GM18867 (cell line): ENCODE measurements at regions not wholly inside any gene's neighbourhood (a gene's known extent, or its start where the extent isn't known, plus 50 kb on each side); places are given as distances from the start of the nearest gene placed in this dataset.
"Not testable (repeated sequence)": the region's sequence is repeated elsewhere in the genome, so short reads cannot be mapped to it uniquely, and the experiment has no call there.

Experiments
- ATAC-seq: cut with Tn5 transposase; IDR thresholded peaks from one replicate; pipeline ENCODE4 v1.9.1; 2021; ENCODE audit warnings: mild to moderate bottlenecking, moderate library complexity; ENCODE audit not compliant: unreplicated experiment

GRCh38 chr7:25069900-25070443 is 55.1 kb downstream of the CYCS start:
- ATAC-seq, result no peak

GRCh38 chr7:25068502-25069213 is 56.4 kb downstream of the CYCS start:
- ATAC-seq, result no peak

- ATAC-seq, result no peak
Measured at GRCh38 chr7:25067726-25068501, 57.1 kb downstream of the CYCS start.

DNA sequence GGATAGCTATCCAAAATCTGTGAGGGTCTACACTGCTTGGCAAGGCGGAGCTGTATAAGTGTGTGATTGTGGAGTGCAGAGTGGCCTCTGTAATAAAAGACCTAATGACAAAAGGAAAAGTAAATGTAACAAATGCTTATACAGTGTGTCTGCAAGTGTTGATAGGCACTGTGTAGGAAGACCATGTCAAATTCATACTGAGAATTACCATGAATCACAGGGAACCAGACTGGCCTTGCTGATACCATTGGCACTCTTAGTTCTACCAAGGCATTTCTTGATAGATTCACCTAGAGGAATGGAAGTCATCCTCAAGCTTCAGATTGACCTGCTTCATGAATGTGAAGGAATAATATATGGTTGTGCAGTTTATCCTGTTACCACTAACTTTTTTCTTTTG is 58.8 kb downstream of the CYCS start:
- ATAC-seq, result no peak

DNA sequence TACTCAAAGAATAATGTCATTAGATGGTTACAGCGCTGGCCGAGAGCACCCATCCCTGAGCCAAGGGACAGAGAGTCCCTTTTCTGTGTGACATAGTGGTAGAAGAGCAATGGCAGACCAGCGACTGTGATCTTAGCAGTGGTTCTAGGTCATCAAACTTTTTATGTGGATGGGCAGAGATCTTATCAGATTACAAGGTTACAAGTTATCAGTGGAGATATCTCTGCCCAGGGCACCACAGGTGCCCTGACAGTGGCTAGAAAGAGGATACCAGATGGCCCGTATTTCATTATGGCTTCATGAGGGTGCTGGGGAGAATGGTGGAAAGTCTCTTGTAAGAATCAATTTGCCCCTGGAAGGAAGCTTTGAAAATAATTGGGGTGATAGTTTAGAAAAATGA is 62.7 kb downstream of the CYCS start:
- ATAC-seq, result no peak

- ATAC-seq, result no peak
Measured at GRCh38 chr7:25060487-25061055, 64.5 kb downstream of the CYCS start.

DNA sequence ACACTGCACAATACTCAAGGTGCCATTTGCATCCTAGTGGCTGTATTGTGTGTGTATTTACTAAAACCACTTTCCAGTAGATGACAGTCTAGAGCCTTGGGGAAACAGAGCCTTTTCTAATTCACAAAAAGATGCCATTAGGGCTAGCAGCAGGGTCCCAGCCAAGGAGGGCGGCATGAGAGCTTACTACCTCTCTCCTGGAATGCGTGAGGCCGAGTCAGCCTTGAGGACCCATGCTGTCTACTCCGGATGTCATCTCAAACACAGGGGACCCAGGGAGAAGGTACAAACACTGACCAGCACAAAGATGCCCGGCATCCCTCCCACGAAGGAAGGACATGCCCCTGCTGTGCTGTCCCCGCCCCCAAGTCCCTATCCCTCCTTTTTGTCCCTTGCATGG is 65.5 kb downstream of the CYCS start:
- ATAC-seq, result no peak

- no peak for ATAC-seq
Measured at GRCh38 chr7:25056368-25056767, 68.7 kb downstream of the CYCS start.

DNA sequence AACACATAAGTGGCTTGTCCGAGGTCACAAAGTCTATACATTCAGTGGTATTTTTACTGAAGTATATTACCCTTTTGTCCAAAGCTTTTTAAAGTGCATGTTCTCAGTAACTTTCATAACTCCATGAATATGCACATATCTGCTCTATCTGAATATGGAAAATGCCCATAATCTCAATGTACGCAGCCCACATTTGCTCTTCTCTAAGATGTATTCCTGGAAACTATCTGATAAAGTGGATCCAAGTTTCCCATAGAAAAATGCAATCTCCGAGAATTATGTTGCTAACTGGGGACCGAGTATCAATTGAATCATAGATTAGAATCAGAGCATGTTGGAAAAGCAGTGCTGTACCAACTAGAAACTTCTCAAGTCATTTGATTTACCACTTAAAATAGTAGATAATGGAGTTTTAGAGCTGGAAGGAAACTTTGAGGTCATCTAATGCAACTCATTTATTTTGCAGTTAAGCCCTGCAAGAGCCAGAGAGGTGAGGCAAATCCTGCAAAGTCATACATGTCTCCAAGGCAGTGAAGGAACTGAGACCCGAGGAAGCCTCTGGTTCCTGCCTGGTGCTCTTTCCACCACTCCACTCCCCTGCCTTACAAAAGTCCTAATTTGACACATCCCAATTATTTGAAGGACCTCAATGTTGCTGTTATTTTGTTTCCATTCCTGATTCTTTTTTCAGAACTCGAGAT is 69.4 kb downstream of the CYCS start:
- ATAC-seq, result no peak

- ATAC-seq, result no peak
Measured at GRCh38 chr7:25054819-25055519, 70.1 kb downstream of the CYCS start.

DNA sequence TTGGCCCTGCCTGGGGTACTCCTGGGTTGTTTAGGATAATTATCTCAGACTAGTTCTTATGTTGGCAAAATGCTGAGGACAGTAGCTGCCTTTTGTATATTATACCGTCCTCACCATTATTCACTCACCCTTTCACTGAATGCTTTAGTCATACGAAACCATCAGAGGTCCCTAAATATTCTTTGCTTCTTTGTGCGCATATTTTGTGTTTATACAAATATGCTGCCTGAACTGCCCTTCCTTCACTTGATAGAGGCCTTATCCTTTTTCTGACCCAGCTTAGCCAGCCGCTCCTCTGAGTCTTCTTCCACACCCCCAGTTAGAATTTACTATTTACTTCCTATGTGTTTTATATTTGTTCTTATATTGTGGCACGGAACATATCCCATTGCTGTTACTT is 70.2 kb upstream of the OSBPL3 start:
- ATAC-seq, result no peak

DNA sequence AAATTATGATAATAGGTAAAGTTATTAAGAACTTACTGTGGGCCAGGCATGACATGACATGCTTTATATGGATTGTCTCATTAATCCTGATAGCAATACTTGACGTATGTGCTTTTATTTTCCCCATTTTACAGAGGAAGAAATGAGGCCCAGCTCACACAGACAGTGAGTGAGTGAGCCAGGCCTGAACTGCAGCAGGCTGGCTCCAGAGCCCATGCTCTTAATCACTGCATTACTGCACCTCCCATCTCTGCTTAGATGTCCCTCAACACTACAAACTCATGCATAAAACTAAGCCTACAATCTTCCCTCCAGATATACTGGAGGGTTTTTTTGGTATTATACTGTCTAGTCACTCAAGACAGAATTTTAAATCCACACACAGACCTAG is 68.5 kb upstream of the OSBPL3 start:
- no peak for ATAC-seq

DNA sequence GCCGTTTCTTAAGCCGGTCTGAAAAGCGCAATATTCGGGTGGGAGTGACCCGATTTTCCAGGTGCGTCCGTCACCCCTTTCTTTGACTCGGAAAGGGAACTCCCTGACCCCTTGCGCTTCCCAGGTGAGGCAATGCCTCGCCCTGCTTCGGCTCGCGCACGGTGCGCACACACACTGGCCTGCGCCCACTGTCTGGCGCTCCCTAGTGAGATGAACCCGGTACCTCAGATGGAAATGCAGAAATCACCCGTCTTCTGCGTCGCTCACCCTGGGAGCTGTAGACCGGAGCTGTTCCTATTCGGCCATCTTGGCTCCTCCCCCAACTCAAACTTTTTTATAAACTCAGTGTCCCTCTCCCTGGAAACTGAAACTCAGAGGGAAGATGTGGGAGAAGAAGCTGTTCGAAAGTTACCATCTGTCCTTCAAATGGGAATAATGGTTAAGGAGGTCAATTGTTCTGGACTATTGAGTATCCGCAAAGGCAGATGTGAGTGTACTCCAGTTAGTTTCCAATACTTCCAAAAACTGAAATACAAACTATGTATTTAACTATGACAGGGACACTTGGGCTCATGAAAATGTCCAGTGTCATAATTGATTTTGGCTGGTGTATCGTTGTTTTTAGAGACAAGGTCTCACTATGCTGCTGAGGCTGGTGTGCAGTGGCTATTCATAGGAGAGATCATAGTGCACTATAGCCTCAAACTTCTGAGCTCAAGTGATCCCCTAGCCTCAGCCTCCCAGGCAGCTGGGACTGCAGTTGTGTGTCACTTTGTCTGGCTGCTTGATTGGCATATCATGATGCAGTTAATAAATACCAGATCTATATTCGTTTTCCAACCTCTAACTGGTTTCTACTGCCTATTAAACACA is 67.8 kb upstream of the OSBPL3 start:
- ATAC-seq, result not testable (repeated sequence)

GRCh38 chr7:25037325-25037724 is 57.3 kb upstream of the OSBPL3 start:
- no peak for ATAC-seq

- ATAC-seq, result no peak
Measured at GRCh38 chr7:25035274-25035673, 55.3 kb upstream of the OSBPL3 start.

DNA sequence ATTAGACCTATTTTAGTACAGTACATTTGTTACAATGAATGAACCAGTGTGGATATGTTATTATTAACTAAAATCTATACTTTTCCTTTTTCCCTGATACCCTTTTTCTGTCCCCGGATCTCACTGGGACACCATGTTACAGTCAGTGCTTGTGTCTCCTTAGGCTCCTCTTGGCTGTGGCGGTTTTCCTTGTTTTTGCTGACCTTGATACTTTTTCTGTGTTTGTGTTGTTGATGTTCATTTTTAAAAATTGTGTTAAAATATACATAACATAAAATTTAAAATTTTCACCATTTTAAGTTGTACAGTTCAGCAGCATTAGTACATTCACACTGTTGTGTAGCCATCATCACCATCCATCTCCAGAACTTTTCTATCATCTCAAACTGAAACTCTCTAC is 54.2 kb upstream of the OSBPL3 start:
- ATAC-seq, result no peak

DNA sequence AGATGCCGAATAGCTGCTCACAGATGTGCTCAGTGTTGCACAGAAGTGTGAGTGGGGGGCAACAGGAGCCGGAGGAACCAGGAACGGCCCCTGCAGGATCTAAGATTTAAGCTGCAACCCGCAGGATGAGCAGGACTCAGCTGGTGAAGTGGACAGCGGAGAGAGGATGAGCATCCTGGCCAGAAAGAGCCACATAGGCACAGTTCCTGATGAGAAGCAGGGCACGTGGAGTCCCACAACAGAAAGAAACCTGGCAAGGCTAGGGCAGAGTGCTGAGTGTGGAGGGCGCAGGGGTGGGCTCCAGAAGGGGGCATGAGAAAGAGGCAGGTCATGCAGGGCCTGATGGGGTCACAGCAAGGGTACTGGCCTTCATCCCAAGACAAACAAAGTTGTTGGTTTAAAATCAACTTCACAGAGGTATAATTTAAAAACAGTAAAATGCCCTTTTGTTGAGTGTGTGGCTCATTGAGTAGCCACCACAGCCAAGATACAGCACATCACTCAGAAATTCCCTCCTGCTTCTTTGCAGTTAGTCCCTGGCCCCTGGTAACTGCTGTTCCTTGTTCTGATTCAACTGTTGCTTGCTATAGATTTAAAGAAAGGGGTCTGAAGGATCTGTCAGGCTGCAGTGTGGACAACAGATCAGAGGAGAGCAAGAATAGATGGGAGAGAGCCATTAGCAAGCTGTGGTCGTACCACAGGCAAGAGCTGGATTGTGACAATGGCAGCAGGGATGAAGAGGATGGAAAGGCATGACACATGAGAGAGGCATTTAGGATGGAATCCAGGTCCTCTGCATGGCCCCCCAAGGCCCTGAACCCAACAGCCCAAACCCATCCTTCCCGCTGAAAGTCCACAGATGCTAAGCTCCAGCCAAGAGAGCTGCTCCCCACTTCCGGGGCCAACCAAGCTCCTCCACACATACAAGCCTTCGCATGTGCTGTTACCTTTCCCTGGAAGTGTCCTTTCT is 53.1 kb upstream of the OSBPL3 start:
- ATAC-seq, result no peak

- peak; percentile 55 for ATAC-seq
Measured at GRCh38 chr7:25031432-25031831, 51.5 kb upstream of the OSBPL3 start.

- peak; percentile 94 for ATAC-seq
Measured at GRCh38 chr7:25031007-25031406, 51.0 kb upstream of the OSBPL3 start.
